GM19455 (cell line): ENCODE measurements at regions not wholly inside any gene's neighbourhood (a gene's known extent, or its start where the extent isn't known, plus 50 kb on each side); places are given as distances from the start of the nearest gene placed in this dataset.

Experiments used
- ATAC-seq: cut with Tn5 transposase; IDR thresholded peaks from one replicate; pipeline ENCODE4 v1.9.1; 2021; ENCODE audit not compliant: unreplicated experiment

DNA sequence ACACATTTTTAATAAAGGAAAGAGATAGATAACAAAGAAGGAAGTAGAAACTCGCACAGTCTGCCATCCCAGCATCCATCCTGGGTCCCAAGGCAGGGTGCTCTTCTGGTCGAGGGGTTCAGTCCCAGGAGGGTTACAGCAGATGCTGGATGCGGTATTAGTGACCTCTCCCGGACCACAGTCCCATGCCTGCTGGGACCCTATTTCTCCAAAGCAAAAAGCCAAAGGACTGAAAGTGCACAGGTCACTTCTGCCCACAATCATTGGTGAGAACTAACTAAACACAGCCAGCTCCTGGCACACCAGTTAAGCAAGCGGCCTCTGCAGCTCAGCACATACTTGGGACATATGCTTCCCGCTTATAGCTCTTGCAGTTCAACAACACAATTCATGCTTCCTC is 96.1 kb upstream of the HABP2 start:
- ATAC-seq = no peak

DNA sequence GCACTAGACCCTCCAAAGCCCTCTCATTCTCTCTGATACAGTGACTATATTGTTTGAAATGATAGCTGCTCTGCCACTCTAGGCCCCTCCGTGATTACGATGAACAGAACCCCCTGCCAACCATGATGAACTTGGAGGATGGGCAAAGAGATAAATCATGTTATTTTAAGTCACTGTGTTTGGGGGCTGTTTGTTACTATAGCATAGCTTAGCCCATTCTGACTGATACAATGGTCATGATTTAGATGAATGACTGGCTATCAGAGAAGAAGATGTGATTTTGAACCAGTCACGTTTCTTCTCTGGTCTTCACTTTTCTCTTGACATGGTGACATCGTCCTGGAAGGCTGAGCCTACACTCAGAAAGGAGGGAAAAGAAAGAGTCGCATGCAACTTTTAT is 95.4 kb upstream of the HABP2 start:
- ATAC-seq = no peak

DNA sequence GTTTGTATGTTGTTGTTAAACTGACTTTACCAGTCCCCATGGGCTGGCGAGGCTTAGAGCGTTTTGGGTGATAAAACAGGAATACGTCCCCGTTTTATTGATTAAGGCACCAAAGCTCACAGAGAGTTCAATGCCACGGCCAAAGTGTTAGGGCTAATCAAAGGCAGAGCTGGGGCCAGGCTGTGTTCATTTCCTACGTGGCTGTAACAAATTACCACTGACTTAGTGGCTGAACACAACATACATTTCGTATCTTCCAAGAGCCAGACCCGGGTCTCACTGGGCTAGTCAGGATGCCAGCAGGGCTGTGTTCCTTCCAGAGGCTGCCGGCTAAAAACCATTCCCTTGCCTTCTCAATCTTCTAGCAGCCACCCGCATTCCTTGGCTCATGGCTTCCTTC is 94.4 kb upstream of the HABP2 start:
- ATAC-seq = no peak

DNA sequence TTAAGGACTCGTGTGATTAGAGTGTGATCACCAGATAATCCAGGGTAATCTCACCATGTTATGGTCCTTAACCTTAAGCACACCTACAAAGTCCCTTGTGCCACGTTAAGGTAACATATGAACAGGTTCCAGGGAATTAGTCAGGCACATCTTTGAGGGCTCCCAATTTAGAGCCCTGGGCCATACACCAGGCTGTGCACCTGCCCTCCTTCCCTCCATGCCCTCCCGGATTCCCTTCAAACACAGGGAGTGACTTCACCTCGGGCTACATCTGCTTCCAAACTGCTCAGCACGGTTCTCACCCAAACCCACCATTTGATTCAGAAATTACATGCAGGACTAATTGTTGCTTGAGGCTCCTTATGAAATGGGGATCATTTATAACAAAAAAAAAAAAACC is 93.9 kb upstream of the HABP2 start:
- ATAC-seq = no peak

DNA sequence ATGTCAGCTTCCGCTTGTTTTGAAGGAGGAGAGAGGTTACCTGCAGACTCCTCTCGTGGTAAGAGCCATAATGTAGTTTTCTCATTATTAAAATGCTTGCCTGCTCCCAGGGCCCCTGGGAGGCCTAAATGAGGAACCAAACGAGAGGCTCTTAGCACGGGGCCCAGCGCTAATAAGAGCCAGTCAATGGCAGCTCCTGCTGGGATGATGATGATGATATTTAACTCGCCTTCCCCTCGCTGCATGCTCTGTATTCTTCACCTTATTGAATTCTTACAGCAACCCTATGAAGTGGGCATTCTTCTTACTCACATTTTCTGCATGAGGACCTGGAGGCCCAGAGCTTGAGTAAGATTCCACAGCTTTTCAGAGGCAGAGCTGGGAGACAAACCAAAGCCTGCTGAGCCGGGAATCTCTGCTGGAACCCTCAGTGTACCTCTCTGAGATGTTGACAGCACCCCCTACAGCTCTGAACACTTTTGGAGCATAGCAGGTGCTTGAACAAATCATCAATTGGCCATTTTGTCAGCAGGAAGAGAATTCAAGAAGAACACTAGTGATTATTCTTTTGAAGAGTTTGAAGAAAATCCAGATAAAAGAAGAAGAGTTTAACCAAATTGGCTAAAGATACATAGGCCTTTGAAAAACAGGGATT is 93.1 kb upstream of the HABP2 start:
- no peak for ATAC-seq

DNA sequence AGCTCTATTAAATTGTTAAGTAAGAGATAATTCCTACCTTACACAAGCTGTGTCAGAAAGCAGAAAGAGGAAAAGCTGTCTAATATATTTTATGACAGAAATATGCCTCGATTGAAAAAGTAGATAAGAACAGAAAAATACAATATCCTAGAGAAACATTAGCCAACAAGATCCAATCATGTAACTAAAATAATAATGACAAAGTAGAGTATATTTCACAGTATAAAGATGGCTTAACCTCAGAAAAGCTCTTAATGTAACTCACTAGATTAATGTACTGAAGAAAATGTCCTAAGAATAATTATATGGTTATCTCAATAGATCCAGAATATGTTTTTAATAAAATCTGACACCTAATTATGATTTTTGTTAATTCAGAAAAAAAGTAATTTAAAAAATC is 89.8 kb upstream of the HABP2 start:
- no peak for ATAC-seq

DNA sequence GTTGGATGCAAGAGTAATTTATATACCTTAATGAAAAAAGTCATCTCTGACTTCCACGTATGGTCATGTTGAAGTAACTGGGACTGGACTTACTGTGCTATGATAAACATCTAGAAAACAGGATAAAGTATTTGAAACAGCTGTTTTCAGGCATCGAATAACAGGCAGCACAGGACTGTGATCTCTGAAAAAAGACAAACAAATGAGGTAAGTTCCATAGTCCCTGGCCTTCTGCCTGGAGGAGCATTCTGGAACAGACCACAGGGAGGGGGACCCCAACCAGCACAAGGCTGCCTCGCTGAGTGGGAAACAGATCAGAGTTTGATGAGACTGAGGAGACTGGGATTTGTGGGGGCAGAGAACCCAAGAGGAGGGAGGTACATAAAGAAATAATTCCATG is 89.1 kb upstream of the HABP2 start:
- no peak for ATAC-seq

DNA sequence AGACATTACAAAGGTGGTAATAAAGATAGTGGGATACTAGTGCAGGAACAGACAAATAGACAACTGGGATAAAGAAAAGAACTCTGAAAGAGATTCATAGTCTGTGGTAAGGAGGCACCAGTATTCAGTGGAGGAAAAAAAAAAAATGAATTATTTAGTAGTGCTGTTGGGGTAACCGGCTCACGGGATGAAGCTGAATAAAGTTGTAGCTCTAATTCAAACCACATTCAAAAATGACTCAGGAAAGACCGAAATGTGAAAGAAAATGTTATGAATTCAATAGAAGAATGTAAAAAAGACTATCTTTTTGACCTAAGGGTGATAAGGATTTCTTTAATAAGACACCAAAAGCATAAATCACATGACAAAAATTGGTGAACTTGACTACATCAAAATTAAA is 83.1 kb upstream of the HABP2 start:
- ATAC-seq = no peak

DNA sequence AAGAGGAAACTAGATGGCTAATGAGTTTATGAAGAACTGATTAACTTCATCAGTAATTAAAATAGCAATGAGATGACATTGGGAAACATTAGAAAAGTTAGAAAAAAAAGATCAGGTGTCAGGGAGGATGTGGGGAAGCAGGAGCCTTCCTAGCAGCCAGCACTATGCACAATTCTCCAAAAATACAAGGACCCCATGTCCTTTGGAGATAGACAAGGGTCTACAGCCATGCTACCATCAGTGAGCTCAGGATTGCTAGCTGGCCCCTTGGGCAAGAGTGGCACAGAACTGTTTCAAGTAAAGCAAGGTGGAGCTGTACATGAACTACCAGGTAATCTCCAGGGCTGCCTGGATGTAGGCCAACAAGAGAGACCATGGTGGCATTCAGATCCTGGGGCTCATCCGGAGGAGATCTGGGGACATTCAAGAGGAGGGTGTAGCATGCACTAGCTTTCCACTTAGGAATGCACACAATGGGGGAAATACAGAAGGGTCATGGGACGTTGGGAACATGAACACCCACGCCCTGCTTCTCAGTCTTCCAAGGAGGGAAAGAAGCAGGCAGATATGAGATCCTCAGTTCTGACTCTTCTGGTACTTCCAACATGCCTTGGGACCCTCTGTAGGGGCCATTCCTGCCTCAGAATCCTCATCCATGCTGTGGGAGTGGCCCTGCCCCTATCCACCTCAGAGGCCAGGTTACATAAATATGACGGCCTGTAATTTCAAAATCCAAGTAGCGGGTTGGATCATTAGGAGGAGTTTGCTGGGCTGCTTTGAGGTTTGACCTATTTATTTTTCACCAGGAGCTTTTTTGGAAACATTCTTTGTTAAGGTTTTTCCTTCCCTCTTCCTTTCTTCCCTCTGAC is 82.2 kb upstream of the HABP2 start:
- no peak for ATAC-seq

DNA sequence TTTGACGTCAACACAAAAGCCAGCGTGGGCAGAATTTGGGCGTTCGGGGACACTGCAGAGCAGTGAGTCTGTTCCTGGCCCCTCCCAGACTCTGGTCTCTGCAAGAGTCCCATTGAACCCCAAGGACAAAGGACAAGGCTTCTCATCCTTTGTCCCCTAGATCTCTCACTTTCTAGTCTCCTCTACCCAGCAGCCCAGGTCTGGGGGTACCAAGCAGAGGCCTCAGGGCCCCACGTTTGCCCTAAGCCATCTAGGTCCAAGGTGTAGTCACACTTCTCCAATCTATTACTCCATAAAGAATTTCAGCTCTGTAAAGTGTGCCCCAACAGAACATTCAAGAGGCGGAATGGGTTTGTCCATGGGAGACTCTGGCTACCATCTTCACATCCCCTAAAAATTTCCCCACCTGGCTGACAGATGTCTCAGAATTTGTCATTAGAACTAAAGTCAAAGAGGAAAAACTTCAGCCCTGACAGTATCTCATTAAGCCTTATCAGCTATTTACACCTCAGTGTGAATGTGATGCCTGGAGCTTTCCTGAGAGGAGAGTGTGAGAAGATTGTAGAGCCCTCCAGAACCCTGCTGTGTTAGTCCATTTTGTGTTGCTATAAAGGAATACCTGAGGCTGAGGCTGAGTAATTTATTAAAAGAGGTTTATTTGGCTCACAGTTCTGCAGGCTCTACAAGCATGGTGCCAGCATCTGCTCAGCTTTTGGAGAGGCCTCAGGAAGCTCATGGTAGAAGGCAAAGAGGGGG is 81.4 kb upstream of the HABP2 start:
- no peak for ATAC-seq

DNA sequence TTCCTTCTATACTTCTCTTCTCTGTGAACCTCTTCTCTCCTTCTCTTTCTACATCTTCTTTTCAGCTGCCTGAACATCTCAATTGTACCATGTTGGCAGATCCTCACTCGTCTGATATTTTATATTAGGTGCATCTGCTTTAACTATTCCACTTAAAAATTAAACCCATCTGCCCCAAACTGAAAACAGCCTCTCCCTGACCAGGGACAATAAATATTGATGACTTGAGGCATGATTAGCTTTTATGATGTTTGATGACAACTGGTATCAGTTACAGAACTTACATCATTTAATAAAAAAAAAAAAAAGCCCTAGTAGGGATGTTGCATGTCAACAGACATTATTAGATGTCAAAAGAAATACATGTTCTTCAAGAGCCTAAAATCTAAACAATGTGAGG is 79.8 kb upstream of the HABP2 start:
- ATAC-seq = no peak

DNA sequence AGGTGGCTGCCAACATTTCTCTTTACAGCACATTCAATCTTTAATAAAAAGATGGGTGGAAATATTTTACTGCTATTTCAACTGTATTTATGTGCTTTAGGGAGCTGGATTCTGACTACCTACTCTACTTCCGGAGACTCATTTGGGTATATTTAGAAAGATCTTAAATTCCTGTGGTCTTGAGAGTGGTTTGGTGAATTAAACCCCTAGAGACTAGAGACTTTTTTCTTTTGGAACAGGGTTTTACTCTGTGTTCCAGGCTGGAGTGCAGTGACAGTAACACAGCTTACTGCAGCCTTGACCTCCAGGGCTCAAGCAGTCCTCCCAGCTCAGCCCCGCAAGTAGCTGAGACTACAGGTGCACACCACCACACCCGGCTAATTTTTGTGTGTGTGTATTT is 79.0 kb upstream of the HABP2 start:
- no peak for ATAC-seq

DNA sequence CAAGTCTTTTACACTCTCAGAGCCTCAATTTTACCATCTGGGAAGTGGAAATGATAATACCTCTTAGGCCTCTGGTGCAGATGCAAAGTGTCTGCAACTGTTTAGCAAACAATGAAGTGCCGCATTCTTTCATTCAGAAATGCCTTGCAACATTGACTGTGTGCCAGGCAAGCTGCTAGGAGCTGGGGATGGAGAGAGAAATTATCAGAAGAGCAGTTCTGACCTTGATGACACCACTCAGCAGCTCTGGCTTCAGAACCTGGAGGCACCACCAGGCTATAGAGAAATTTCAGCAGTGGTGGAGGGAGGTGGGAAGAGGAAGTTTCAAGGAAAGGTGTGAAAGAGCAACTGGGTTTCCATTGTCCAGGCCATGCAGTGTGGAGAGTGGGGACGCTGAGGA is 78.1 kb upstream of the HABP2 start:
- no peak for ATAC-seq

DNA sequence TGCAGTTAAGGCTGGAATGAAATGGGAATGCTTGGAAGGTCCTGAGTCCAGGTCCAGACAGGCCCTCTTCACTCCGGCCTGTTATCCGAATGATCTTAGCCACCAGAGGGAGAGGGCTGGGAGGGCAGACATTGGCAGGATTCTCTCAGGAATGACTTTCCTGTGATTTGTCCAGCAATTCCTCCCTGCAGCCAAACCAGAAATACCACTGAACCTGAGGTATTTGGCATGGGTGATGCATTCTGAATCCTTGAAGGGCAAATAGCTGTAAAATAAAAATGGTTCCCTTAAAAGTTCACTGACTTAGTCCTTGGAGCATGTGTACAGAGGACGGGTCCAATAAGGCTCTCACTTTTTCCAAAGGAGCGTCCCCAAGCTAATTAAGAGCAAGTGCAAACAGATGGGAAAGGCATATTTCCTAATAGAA is 77.5 kb upstream of the HABP2 start:
- no peak for ATAC-seq

DNA sequence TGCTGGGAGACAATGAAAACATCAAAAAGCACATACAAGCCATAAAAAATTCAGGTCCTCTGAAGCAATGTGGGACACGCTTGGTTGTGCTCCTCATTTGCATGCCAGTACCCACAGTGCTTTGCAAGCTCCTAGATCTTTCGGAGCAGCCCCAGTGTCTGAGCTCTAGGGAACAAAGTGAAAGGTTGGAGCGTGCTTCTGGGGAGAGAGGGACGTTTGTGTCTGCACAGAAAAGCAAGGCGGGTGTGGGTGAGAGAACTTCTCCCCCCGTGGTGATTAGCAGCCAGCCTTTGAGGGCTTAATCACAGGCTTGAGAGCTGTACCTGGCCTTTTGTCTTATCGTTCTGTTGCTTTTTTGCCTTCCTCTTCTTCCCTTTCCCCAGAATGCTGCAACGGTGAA is 76.7 kb upstream of the HABP2 start:
- no peak for ATAC-seq

DNA sequence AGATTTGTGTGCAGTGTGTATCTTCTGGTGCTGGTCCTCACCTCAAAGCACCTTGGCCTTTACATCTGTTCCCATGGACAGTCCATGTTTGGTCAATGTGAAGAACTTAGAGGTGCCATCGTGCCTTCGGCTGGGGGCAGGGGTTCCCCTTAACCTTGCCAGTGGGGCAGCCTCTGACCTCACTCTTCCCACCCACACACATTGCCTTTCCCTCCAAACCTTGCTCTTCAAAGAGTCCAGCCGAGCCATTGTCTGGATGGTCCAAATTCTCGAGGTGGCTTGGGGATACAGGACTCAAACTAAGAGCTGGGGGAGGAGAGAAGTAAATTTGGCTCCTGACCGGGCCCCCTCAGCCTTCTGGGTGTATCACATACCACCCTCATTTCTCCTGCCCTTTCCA is 76.2 kb upstream of the HABP2 start:
- ATAC-seq = no peak

DNA sequence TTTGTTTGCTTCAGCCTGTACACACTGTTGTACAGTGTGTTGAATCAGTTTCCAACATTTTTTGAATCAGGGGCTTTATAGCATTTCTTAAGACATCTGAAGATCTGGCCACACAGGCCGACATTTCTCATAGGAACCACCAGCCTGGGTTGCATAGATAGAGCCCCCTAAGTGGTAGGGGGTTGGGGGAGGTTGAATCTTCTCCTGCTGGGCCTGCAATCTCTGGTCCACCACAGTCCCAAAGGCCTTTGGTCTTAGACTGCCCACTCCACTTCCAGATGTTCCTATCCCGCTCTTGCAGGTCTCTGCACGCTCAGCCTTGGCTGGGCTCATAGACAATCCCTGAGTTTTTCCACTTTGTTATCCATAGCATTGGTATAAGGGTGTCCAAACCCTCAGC is 75.4 kb upstream of the HABP2 start:
- no peak for ATAC-seq

DNA sequence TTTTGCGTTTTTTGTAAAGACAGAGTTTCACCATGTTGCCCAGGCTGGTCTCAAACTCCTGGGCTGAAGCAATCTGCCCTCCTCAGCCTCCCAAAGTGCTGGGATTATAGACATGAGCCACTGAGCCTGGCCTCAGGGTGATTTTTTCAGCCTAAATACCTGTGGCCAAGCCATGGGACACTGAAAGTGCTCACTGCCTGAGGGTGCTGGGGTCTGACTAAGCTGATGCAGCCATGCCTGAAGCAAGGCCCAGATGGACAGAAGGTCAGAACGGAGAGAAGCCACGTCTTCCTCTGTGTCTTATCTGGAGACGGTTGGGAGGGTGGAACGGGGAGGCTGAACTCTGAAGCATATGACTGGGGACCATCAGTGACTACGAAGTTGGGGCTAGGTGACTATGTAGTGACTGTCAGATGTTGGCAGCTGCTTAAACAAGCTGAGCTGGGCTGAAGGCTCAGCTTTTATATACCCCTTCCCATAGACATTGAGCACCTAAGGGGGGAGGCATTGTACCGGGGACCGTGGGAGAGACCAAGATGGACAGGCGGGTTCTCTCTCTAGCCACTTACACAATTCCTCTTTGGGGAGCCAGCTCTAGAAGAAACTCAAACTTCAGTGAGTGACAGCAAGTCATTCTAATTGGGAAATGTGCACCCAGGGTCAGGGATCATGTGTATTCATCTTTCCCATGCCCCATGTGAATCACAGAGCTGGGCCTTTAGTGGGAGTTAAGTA is 73.3 kb upstream of the HABP2 start:
- ATAC-seq = no peak

DNA sequence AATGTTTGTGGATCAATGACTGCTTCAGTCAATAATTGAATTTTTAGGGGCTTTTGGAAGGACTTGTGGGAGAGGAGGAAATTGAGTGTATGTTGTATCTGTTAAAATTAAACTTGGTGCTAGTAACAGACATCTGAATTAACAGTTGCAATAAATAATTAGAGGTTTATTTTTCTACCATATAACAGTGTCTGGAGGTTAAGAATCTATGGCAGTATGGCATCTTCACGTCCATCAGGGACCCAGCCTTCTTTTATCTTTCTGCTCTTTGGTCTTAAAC is 72.8 kb upstream of the HABP2 start:
- ATAC-seq = no peak

DNA sequence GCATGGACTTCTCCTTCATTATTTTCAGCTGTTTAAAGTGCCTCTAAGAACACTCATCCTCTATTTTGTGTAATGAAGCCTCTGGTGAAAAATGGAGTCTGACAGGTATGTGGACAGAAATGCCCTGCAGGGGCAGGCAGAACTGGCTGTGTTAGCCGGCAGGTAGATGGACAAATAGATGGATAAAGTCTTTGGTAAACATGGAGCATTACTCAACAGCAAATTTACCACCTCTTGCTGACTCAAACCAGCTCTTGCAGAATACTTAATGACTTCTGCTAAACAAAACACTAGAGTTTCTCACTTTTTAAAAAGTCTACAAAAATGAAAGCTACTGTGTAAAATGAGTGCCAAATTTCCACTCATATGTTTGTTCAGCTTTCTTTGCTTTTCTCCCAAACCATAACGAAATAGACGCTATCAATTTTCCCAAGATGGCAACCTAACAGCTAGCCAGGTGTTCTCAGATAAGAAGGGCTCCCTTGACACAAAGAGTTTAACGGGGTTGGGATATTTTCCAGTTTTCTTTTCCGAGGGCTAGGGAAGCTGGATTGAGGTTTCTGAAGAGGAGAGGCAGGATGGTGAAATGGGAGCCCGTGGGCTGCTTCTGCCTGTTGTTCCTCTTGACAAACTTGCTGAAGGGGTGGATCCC is 71.9 kb upstream of the HABP2 start:
- no peak for ATAC-seq

DNA sequence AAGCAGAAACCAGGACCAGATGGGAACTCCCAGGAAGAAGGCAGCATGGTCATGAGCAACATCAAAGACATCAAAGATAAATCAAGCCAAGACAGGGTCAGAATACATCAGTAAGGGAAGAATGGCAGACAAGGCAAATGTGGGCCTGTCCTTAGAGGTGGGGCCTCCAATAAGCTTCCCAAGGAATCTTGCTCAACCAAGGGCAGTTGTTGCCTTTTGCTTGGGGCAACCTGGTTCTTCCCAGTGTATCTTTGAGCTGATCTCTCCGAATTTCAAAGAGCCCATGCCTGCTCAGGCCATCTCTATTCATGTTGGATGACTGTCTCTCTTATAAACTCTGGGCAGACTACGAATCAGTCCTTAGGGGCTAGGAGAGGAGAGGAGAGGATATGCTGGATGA is 68.4 kb upstream of the HABP2 start:
- ATAC-seq = no peak
